Osteoblast (primary cell): ENCODE measurements at regions not wholly inside any gene's neighbourhood (a gene's known extent, or its start where the extent isn't known, plus 50 kb on each side); places are given as distances from the start of the nearest gene placed in this dataset.

Experiments
- DNase-seq: peaks from one replicate; pipeline ENCODE4 v3.0.0; 2011; ENCODE audit warnings: low spot score, mixed read lengths; ENCODE audit not compliant: insufficient read length; ENCODE audit errors: missing footprints
- H2AFZ ChIP-seq: 2 replicates; pipeline ENCODE4 v1.6.0; 2011; ENCODE audit warnings: mild to moderate bottlenecking, low read length
- H3K27ac ChIP-seq: 2 replicates; pipeline ENCODE4 v1.5.1; 2011; ENCODE audit warnings: mild to moderate bottlenecking, low read depth, low read length, moderate library complexity
- H3K27me3 ChIP-seq: 2 replicates; pipeline ENCODE4 v1.6.0; 2012; ENCODE audit warnings: mild to moderate bottlenecking, control low read depth, inconsistent platforms, low read length, moderate library complexity; ENCODE audit not compliant: insufficient read depth
- H3K36me3 ChIP-seq: 2 replicates; pipeline ENCODE4 v1.5.1; 2011; ENCODE audit warnings: mild to moderate bottlenecking, low read length, control low read depth, moderate library complexity; ENCODE audit not compliant: insufficient read depth
- H3K4me1 ChIP-seq: 2 replicates; pipeline ENCODE4 v1.5.1; 2011; ENCODE audit warnings: mild to moderate bottlenecking, low read length, control low read depth, moderate library complexity; ENCODE audit not compliant: insufficient read depth
- H3K4me2 ChIP-seq: 2 replicates; pipeline ENCODE4 v1.6.0; 2011; ENCODE audit warnings: mild to moderate bottlenecking, low read length; ENCODE audit not compliant: insufficient read depth
- H3K4me3 ChIP-seq: fragments of 200-600 bp; sonication (generic); 3 replicates; pipeline ENCODE4 v1.5.1; 2012; ENCODE audit warnings: mild to moderate bottlenecking, low read length, inconsistent platforms; ENCODE audit not compliant: insufficient read depth
- H3K79me2 ChIP-seq: 2 replicates; pipeline ENCODE4 v1.6.0; 2012; ENCODE audit warnings: mild to moderate bottlenecking, low read length, control low read depth, inconsistent platforms; ENCODE audit not compliant: insufficient read depth
- H3K9me3 ChIP-seq: 2 replicates; pipeline ENCODE4 v1.5.1; 2011; ENCODE audit warnings: low read depth, low read length, control low read depth
- H4K20me1 ChIP-seq: 2 replicates; pipeline ENCODE4 v1.6.0; 2012; ENCODE audit warnings: mild to moderate bottlenecking, low read length, control low read depth; ENCODE audit not compliant: insufficient read depth
- TF ChIP-seq, protein P1 (sequence below): IDR thresholded peaks from 2 replicates; pipeline ENCODE4 v1.5.1; 2011; ENCODE audit warnings: mild to moderate bottlenecking, low read depth, low read length, moderate library complexity; ENCODE audit errors: extremely low read depth

DNA sequence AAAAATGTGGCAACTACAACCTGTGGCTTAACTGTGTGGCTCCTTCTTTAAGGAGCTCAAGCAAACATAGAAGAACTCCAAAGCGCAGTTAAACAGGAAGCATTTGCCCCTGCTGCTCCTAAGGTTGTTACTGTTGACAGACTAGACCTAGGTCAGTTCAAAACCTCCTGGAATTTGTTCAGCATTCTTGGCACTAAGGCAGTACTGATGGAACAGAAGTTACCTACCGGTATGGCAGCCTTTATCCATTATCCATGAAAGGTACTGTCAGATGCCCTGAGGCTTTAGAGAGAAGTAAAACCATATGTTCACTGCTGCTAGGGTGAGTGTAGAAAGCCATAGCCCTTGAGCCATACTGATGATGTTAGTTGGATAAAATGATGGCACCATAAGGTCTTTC lies 916.5 kb upstream of the FAT3 start:
- Histone ChIP-seq H3K4me1 (no peaks in the 10 kb centered on the region), H3K79me2 (no peaks in the 10 kb centered on the region), H3K4me2 (no peak overlapping the region), H3K4me3 (no peak overlapping the region), H3K9me3 (peaks cover 13% of the 10 kb centered on the region), H3K27ac (no peak overlapping the region), H2AFZ (no peak overlapping the region), H4K20me1 (no peaks in the 10 kb centered on the region), H3K27me3 (no peaks in the 10 kb centered on the region), H3K36me3 (no peaks in the 10 kb centered on the region)
- DNase-seq, result no peak
- TF ChIP-seq, protein P1, sequence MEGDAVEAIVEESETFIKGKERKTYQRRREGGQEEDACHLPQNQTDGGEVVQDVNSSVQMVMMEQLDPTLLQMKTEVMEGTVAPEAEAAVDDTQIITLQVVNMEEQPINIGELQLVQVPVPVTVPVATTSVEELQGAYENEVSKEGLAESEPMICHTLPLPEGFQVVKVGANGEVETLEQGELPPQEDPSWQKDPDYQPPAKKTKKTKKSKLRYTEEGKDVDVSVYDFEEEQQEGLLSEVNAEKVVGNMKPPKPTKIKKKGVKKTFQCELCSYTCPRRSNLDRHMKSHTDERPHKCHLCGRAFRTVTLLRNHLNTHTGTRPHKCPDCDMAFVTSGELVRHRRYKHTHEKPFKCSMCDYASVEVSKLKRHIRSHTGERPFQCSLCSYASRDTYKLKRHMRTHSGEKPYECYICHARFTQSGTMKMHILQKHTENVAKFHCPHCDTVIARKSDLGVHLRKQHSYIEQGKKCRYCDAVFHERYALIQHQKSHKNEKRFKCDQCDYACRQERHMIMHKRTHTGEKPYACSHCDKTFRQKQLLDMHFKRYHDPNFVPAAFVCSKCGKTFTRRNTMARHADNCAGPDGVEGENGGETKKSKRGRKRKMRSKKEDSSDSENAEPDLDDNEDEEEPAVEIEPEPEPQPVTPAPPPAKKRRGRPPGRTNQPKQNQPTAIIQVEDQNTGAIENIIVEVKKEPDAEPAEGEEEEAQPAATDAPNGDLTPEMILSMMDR, result no peak

DNA sequence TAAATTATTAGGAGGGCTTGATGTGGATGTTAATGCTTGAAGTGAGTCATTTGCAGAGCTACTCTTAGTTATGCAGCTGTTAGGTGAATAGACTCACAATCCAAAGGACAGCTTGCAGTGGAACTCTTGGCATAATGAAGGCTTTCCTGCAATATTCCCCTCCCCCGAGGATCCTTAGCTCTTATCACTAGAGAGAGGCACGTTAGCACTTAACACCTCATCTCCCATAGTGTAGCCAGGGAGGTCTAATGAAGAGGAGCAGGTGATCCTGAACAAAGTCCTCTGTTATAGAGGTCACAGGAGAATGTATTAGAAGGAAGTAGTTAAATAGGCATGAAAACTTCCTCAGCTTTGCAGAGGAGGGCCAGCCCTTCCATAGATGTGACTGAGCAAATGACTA lies 919.2 kb upstream of the FAT3 start:
- H3K9me3 ChIP-seq, result peaks cover 13% of the 10 kb centered on the region

DNA sequence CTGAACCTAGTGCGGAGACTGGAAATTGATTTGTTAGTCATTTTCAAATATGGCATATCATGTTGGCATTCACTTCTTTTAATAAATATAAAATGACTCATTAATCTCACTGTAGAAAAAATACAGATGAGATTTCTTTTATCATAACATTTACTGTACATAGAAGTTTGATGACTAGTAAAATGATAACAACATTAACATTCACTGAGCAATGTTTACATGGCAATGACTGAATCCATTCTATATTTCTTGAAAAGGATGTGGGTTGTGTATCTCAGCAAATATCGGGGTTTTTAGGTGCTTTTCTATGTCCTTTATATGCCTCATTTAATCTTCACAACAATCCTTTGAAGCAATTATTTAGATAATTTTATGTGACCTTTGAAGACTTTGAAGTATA lies 920.9 kb upstream of the FAT3 start:
- Histone ChIP-seq H3K4me2 (no peak overlapping the region), H3K27me3 (no peaks in the 10 kb centered on the region), H3K4me3 (no peak overlapping the region), H3K79me2 (no peaks in the 10 kb centered on the region), H2AFZ (no peak overlapping the region), H3K27ac (no peak overlapping the region), H3K9me3 (peaks cover 13% of the 10 kb centered on the region), H3K4me1 (no peaks in the 10 kb centered on the region), H4K20me1 (no peaks in the 10 kb centered on the region), H3K36me3 (no peaks in the 10 kb centered on the region)
- no peak for DNase-seq
- TF ChIP-seq, protein P1, result no peak

More for the DNA sequence above, 919.2 kb upstream of the FAT3 start:
- Histone ChIP-seq H3K79me2 (no peaks in the 10 kb centered on the region), H3K4me1 (no peaks in the 10 kb centered on the region), H3K27ac (no peak overlapping the region), H2AFZ (no peak overlapping the region), H3K4me3 (no peak overlapping the region), H4K20me1 (no peaks in the 10 kb centered on the region), H3K36me3 (no peaks in the 10 kb centered on the region), H3K27me3 (no peaks in the 10 kb centered on the region), H3K4me2 (no peak overlapping the region)
- no peak for DNase-seq
- TF ChIP-seq, protein P1, result no peak

GRCh38 chr11:91299980-91300379 lies 924.6 kb upstream of the FAT3 start:
- DNase-seq, result no peak
- Histone ChIP-seq H3K27me3 (no peaks in the 10 kb centered on the region), H3K27ac (no peak overlapping the region), H3K4me1 (no peaks in the 10 kb centered on the region), H3K9me3 (peaks cover 5% of the 10 kb centered on the region), H3K36me3 (no peaks in the 10 kb centered on the region), H3K4me2 (no peak overlapping the region), H3K4me3 (no peak overlapping the region), H3K79me2 (no peaks in the 10 kb centered on the region), H2AFZ (no peak overlapping the region), H4K20me1 (no peaks in the 10 kb centered on the region)
- TF ChIP-seq, protein P1, result no peak
